ENCODE measurements at regions not wholly inside any gene's neighbourhood (a gene's known extent, or its start where the extent isn't known, plus 50 kb on each side); places are given as distances from the start of the nearest gene placed in this dataset.
"Not testable (repeated sequence)": the region's sequence is repeated elsewhere in the genome, so short reads cannot be mapped to it uniquely, and the experiment has no call there.

- no peak for DNase-seq (ENCODE audit: extremely low read depth, insufficient read length)
- Histone ChIP-seq H3K36me3 (ENCODE audit: control insufficient read depth, insufficient read depth, low read length) (no peaks in the 10 kb centered on the region), H3K27me3 (replicated peaks; ENCODE audit: control insufficient read depth, insufficient read depth, low read length) (no peaks in the 10 kb centered on the region), H3K4me3 (replicated peaks; ENCODE audit: low read depth, low read length) (no peak overlapping the region)
- TF ChIP-seq CTCF (IDR thresholded peaks at IDR 0.05; ENCODE audit: insufficient read depth, low read length, poor library complexity, severe bottlenecking) = no peak
Observed at GRCh38 chr2:223494942-223495341, 107.2 kb downstream of the SCG2 start.

- DNase-seq (ENCODE audit: extremely low read depth, insufficient read length); H3K4me3 ChIP-seq (replicated peaks; ENCODE audit: low read depth, low read length); H3K36me3 ChIP-seq (ENCODE audit: control insufficient read depth, insufficient read depth, low read length); H3K27me3 ChIP-seq (replicated peaks; ENCODE audit: control insufficient read depth, insufficient read depth, low read length): not testable (repeated sequence)
Observed at GRCh38 chr2:223496853-223497252, 105.3 kb downstream of the SCG2 start.

GRCh38 chr2:223500709-223501108, 101.5 kb downstream of the SCG2 start:
- Histone ChIP-seq H3K4me3 (replicated peaks; ENCODE audit: low read depth, low read length) (no peak overlapping the region), H3K36me3 (ENCODE audit: control insufficient read depth, insufficient read depth, low read length) (no peaks in the 10 kb centered on the region), H3K27me3 (replicated peaks; ENCODE audit: control insufficient read depth, insufficient read depth, low read length) (no peaks in the 10 kb centered on the region)
- no peak for DNase-seq (ENCODE audit: extremely low read depth, insufficient read length)
- no peak for TF ChIP-seq CTCF (IDR thresholded peaks at IDR 0.05; ENCODE audit: insufficient read depth, low read length, poor library complexity, severe bottlenecking)

- Histone ChIP-seq H3K27me3 (replicated peaks; ENCODE audit: control insufficient read depth, insufficient read depth, low read length) (no peaks in the 10 kb centered on the region), H3K36me3 (ENCODE audit: control insufficient read depth, insufficient read depth, low read length) (no peaks in the 10 kb centered on the region), H3K4me3 (replicated peaks; ENCODE audit: low read depth, low read length) (no peak overlapping the region)
- no peak for TF ChIP-seq CTCF (IDR thresholded peaks at IDR 0.05; ENCODE audit: insufficient read depth, low read length, poor library complexity, severe bottlenecking)
- no peak for DNase-seq (ENCODE audit: extremely low read depth, insufficient read length)
Observed at GRCh38 chr2:223501641-223502040, 100.5 kb downstream of the SCG2 start.

- no peak for TF ChIP-seq CTCF (IDR thresholded peaks at IDR 0.05; ENCODE audit: insufficient read depth, low read length, poor library complexity, severe bottlenecking)
- Histone ChIP-seq H3K4me3 (replicated peaks; ENCODE audit: low read depth, low read length) (no peak overlapping the region), H3K27me3 (replicated peaks; ENCODE audit: control insufficient read depth, insufficient read depth, low read length) (no peaks in the 10 kb centered on the region), H3K36me3 (ENCODE audit: control insufficient read depth, insufficient read depth, low read length) (no peaks in the 10 kb centered on the region)
- DNase-seq (ENCODE audit: extremely low read depth, insufficient read length) = no peak
Observed at GRCh38 chr2:223503746-223504145, 98.4 kb downstream of the SCG2 start.

GRCh38 chr2:223508372-223508771, 93.8 kb downstream of the SCG2 start:
- Histone ChIP-seq H3K4me3 (replicated peaks; ENCODE audit: low read depth, low read length) (no peak overlapping the region), H3K36me3 (ENCODE audit: control insufficient read depth, insufficient read depth, low read length) (no peaks in the 10 kb centered on the region), H3K27me3 (replicated peaks; ENCODE audit: control insufficient read depth, insufficient read depth, low read length) (no peaks in the 10 kb centered on the region; the same call in 1 of the 2 replicates)
- TF ChIP-seq CTCF (IDR thresholded peaks at IDR 0.05; ENCODE audit: insufficient read depth, low read length, poor library complexity, severe bottlenecking) = no peak
- DNase-seq (ENCODE audit: extremely low read depth, insufficient read length) = no peak

Data from GM06990 (cell line).